NB4 (cell line): ENCODE measurements at regions not wholly inside any gene's neighbourhood (a gene's known extent, or its start where the extent isn't known, plus 50 kb on each side); places are given as distances from the start of the nearest gene placed in this dataset.
A peak's percentile ranks its signal among the peaks of the same experiment; 100 is the strongest.

Experiments
- DNase-seq: peaks from one replicate; pipeline ENCODE4 v3.0.0; 2010; ENCODE audit warnings: low read depth
- H3K4me3 ChIP-seq: one replicate; pipeline ENCODE4 v1.5.1; 2011; ENCODE audit warnings: mild to moderate bottlenecking, low read depth, low read length, moderate library complexity
- MYC ChIP-seq: IDR thresholded peaks from 2 replicates; pipeline ENCODE4 v1.6.1; 2011; ENCODE audit warnings: low read depth, low read length
- POLR2A ChIP-seq: IDR thresholded peaks from 2 replicates; pipeline ENCODE4 v1.6.1; 2011; ENCODE audit warnings: mild to moderate bottlenecking; ENCODE audit not compliant: insufficient read length; ENCODE audit errors: extremely low read depth
- TF ChIP-seq, protein P1 (sequence below): IDR thresholded peaks from 2 replicates; pipeline ENCODE4 v1.6.1; 2011; ENCODE audit warnings: low read depth, low read length
- TF ChIP-seq, protein P2 (sequence below): IDR thresholded peaks from one replicate; pipeline ENCODE4 v1.5.1; 2012; ENCODE audit warnings: low read depth, low read length

DNA sequence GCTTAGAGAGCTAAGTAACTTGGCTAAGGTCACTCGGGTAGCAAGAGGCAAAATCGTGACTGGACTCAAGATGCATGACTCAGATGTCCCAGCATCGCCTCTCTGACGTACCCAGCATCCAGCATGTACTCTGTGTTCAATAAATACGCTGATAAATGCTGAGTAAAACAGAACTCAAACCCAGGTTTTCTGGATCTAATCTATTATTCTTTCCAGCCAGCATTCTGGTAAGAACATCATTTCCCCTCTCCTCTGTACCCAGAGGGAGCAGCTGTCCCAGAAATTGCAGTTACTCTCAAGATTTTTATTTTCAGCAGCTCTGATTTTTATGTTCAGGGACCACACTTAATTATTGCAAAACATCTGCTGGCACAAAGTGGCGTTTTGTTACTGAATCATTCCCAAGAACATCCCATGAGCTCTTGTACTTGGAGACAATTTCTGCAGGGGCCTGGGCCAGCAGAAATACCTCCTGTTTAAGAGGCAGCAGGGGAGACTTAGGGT lies 249.0 kb downstream of the PRDM2 start:
- no peak for TF ChIP-seq POLR2A
- no peak for TF ChIP-seq MYC
- TF ChIP-seq, protein P1, sequence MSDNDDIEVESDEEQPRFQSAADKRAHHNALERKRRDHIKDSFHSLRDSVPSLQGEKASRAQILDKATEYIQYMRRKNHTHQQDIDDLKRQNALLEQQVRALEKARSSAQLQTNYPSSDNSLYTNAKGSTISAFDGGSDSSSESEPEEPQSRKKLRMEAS, result no peak
- TF ChIP-seq, protein P2, sequence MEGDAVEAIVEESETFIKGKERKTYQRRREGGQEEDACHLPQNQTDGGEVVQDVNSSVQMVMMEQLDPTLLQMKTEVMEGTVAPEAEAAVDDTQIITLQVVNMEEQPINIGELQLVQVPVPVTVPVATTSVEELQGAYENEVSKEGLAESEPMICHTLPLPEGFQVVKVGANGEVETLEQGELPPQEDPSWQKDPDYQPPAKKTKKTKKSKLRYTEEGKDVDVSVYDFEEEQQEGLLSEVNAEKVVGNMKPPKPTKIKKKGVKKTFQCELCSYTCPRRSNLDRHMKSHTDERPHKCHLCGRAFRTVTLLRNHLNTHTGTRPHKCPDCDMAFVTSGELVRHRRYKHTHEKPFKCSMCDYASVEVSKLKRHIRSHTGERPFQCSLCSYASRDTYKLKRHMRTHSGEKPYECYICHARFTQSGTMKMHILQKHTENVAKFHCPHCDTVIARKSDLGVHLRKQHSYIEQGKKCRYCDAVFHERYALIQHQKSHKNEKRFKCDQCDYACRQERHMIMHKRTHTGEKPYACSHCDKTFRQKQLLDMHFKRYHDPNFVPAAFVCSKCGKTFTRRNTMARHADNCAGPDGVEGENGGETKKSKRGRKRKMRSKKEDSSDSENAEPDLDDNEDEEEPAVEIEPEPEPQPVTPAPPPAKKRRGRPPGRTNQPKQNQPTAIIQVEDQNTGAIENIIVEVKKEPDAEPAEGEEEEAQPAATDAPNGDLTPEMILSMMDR, result no peak
- DNase-seq, result no peak
- no peak overlapping the region for H3K4me3 ChIP-seq

DNA sequence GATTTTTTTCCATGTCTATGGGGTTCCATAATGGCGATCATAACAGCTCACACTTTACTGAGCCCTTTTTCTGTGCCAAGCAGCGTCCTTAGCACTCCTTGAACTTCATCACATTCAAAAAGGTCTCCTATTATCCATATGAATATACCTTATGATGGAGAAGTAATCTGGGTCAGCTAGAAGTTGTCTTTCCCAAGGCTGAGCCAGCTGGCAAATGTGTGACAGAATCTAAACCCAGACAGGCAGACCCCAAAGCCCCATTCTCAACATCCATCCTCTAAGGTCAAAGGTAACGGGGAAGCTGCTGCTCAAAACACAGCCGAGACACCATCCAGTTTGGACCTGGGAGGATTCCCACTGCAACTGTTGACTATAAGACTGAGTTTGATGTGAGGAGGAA lies 249.6 kb downstream of the PRDM2 start:
- TF ChIP-seq, protein P1, result no peak
- TF ChIP-seq MYC (no peak), POLR2A (no peak)
- TF ChIP-seq, protein P2, result no peak
- DNase-seq, result no peak
- no peak overlapping the region for H3K4me3 ChIP-seq

DNA sequence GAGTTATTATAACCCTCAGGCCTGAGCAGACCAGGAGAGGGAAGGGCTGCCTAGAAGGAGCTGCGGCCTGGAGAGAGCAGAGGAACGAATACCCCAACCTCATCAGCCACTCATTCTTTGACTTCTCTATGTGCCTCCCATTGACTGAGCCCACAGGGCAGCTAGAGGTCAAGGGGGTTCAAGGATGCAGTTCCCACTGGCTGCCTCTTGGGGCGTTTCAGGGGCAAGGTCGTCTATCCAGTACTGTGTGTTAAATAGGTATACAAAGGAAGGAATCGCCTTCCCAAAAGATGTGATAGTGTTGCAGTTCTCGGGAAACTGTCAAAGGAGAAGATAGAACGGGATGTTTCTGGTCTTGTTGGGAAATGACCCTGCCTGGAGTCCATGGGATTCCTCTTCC lies 250.6 kb downstream of the PRDM2 start:
- TF ChIP-seq, protein P2, result peak; percentile 49
- no peak for TF ChIP-seq POLR2A
- H3K4me3 ChIP-seq, result no peak overlapping the region
- peak; percentile 13 for DNase-seq

DNA sequence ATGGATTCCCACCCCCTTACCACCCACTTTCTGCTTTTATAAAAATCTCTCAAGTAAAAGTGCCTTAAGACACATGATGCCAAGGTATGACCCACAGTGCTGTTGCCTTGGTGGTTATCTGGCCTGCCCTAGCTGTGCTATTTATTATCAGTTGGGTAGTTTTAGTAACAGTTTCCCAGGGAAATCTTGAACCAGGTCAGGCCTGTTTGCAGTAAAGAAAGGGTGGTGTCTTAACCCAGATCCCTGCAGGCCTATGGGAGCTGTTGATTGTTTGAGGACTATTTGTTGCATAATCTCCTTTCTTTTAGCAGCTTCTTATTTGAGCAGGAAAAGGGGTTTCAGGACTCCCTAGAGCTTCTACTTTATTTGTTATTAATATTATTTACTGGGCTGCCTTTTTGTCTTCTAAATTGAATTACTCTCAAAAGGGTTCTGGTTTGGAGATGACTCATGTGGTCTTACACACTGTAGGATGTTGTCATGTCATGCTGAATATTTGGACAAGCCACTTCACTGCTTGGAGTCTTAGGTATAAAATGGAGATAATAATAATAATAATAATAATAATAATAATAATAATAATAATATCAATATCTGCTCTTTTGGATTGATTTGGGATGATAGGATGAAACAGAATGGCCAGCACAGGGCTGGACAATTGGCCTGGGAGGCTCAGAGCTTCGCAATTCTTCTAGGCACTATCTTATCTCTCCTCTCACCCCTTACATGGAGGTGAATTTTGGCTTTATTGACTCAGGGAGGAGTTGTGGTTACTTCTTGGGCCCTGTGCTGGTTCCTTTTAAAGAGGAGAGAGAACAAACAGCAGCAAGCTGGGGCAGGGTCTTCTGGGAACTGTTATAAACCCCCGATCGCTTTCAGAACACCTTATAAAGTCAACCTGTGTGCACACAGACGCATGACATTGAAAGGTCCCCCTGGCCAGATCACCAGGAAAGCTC lies 252.1 kb downstream of the PRDM2 start:
- TF ChIP-seq, protein P2, result no peak
- TF ChIP-seq, protein P1, result no peak
- TF ChIP-seq MYC (no peak), POLR2A (no peak)
- DNase-seq, result no peak
- H3K4me3 ChIP-seq, result no peak overlapping the region

DNA sequence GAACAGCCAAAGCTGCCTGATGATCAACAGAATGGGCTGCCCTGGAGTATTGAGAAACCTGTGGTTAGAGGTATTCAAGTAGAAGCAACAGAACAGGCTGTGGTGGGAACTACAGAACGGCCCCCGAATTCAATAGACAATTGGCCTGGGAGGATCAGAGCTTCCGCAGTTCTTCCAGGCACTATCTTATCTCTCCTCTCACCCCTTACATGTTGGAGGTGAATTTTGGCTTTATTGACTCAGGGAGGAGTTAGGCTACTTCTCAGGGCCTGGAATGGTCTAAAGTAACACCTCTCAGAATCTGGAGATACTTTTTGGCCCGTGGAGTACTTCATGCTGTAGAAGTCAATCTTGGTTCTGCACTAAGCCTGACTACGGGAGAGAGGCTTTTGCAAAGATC lies 253.0 kb downstream of the PRDM2 start:
- DNase-seq, result no peak
- TF ChIP-seq, protein P2, result no peak
- TF ChIP-seq, protein P1, result no peak
- TF ChIP-seq MYC, result no peak
- no peak for TF ChIP-seq POLR2A
- H3K4me3 ChIP-seq, result no peak overlapping the region
